Panc1 (cell line): ENCODE measurements at regions not wholly inside any gene's neighbourhood (a gene's known extent, or its start where the extent isn't known, plus 50 kb on each side); places are given as distances from the start of the nearest gene placed in this dataset.

Source experiments
- ATAC-seq: fragments of 200-7000 bp; cut with Tn5 transposase; 2 replicates; pipeline ENCODE4 v1.9.1; 2020; ENCODE audit warnings: mild to moderate bottlenecking, moderate library complexity
- BruUV-seq: library from RNA; stranded (reverse); fragments of 400-500 nt; replicated peaks from 2 replicates; lab custom pipeline; 2021; lab: Mats Ljungman, UMichigan
- CTCF ChIA-PET: fragments of 300-600 bp; sonication (Branson Sonifier 250); formaldehyde crosslinking; loops from one replicate; lab custom pipeline; 2022; ENCODE audit warnings: antibody characterized with exemption; lab: Charles Lee
- POLR2A ChIA-PET: fragments of 300-600 bp; sonication (Branson Sonifier 250); formaldehyde crosslinking; loops from one replicate; lab custom pipeline; 2022; ENCODE audit warnings: antibody characterized with exemption; lab: Charles Lee
- DNase-seq: peaks from one replicate; pipeline ENCODE4 v3.0.0-alpha.2; 2010; ENCODE audit warnings: low read depth, low spot score
- H3K27ac ChIP-seq: 2 replicates; pipeline ENCODE4 v1.5.1; 2011; ENCODE audit warnings: mild to moderate bottlenecking, low read length, inconsistent platforms
- H3K27me3 ChIP-seq: fragments of 200-500 bp; sonication (Bioruptor generic); 2 replicates; pipeline ENCODE4 v1.6.0; 2014; ENCODE audit warnings: low read length, inconsistent platforms; ENCODE audit not compliant: control insufficient read depth, insufficient read depth
- H3K36me3 ChIP-seq: fragments of 200-500 bp; sonication (Bioruptor generic); 2 replicates; pipeline ENCODE4 v1.5.1; 2014; ENCODE audit warnings: inconsistent platforms, mild to moderate bottlenecking, low read length, moderate library complexity; ENCODE audit not compliant: control insufficient read depth, insufficient read depth
- H3K4me1 ChIP-seq: 2 replicates; pipeline ENCODE4 v1.5.1; 2011; ENCODE audit warnings: inconsistent platforms, mild to moderate bottlenecking, low read length, moderate library complexity; ENCODE audit not compliant: control insufficient read depth, insufficient read depth
- H3K4me3 ChIP-seq, 2 experiments: 2 replicates each; pipeline ENCODE4 v1.5.1; 2011 to 2012; ENCODE audit warnings: low read depth in 2 of 2, low read length in 2 of 2, mild to moderate bottlenecking in 2 of 2, inconsistent platforms in 1 of 2, moderate library complexity in 1 of 2
- H3K9me3 ChIP-seq: fragments of 200-500 bp; sonication (Bioruptor generic); 2 replicates; pipeline ENCODE4 v1.5.1; 2014; ENCODE audit warnings: low read depth, mild to moderate bottlenecking, inconsistent platforms, low read length, moderate library complexity; ENCODE audit not compliant: control insufficient read depth, insufficient read depth
- CTCF ChIP-seq: fragments of 450-650 bp; IDR thresholded peaks from 2 replicates; pipeline ENCODE4 v1.5.1; 2017; ENCODE audit warnings: mild to moderate bottlenecking
- POLR2AphosphoS5 ChIP-seq: IDR thresholded peaks from 2 replicates; pipeline ENCODE4 v1.6.1; 2012; ENCODE audit warnings: mild to moderate bottlenecking, low read depth, low read length, moderate library complexity
- REST ChIP-seq, 2 experiments: IDR thresholded peaks; 2 replicates each; pipeline ENCODE4 v1.6.1; 2011 to 2012; ENCODE audit warnings: low read depth in 2 of 2, control low read depth in 1 of 2, low read length in 1 of 2, mild to moderate bottlenecking in 1 of 2, moderate library complexity in 1 of 2; ENCODE audit not compliant: insufficient read depth in 1 of 2
- SIN3A ChIP-seq: IDR thresholded peaks from 2 replicates; pipeline ENCODE4 v1.6.1; 2012; ENCODE audit warnings: low read depth, mild to moderate bottlenecking, low read length, moderate library complexity, borderline replicate concordance; ENCODE audit not compliant: insufficient read depth
- TCF7L2 ChIP-seq: IDR thresholded peaks from 2 replicates; pipeline ENCODE4 v1.6.1; 2011; ENCODE audit warnings: mild to moderate bottlenecking, low read depth, low read length, inconsistent platforms
- in situ Hi-C: cut with HindIII; loops from 2 replicates; pipeline ENCODE4 v1.10.0; 2016; ENCODE audit warnings: low sequenced_read_pairs, low pct_unique_long_range_greater_than_20kb
- intact Hi-C: fragments of 100-400 bp; cut with micrococcal nuclease; formaldehyde crosslinking; loops from one replicate; pipeline ENCODE4 v1.10.0; 2022; ENCODE audit not compliant: unreplicated experiment

GRCh38 chr11:119586181-119586580 lies 142.8 kb downstream of the NECTIN1 start:
- peaks cover 7% of the 10 kb centered on the region; the same call in 1 of the 2 replicates for H3K4me1 ChIP-seq
- BruUV-seq, result no TSS peak
- CTCF ChIA-PET, result interaction anchor here (0.7 kb wide), 1 partner anchor 17 kb away, joined by 6 read pairs; no protein-coding TSS in a partner anchor
- H3K4me3 ChIP-seq, result no peak overlapping the region
- H3K36me3 ChIP-seq, result no peaks in the 10 kb centered on the region
- intact Hi-C loops, result no loop called here
- in situ Hi-C loops, result no loop called here
- DNase-seq (no peak), ATAC-seq (no peak)
- no peak for TF ChIP-seq POLR2AphosphoS5
- no peak for TF ChIP-seq TCF7L2
- TF ChIP-seq REST (IDR thresholded peaks at IDR 0.05; ENCODE audit: insufficient read depth in 1 of 2, low read depth in 2 of 2, low read length in 1 of 2), result no peak
- no peak for TF ChIP-seq CTCF
- TF ChIP-seq SIN3A, result no peak
- H3K27ac ChIP-seq, result no peak overlapping the region
- H3K27me3 ChIP-seq, result peaks cover 18% of the 10 kb centered on the region
- POLR2A ChIA-PET, result interaction anchor here (0.7 kb wide), 1 partner anchor 798 kb away, joined by 3 read pairs; no protein-coding TSS in a partner anchor
- no peaks in the 10 kb centered on the region for H3K9me3 ChIP-seq

GRCh38 chr11:119585043-119585781 lies 143.8 kb downstream of the NECTIN1 start:
- no peak overlapping the region for H3K27ac ChIP-seq
- ChIA-PET POLR2A (interaction anchor here (0.6 kb wide), 1 partner anchor 414 kb away, joined by 5 read pairs; no protein-coding TSS in a partner anchor), CTCF (no interaction called here)
- H3K4me1 ChIP-seq, result peaks cover 7% of the 10 kb centered on the region; the same call in 1 of the 2 replicates
- peak overlapping the region; percentile 39 to 46 for H3K4me3 ChIP-seq
- intact Hi-C loops (no loop called here), in situ Hi-C loops (no loop called here)
- no peak for TF ChIP-seq TCF7L2
- no peak for TF ChIP-seq REST (IDR thresholded peaks at IDR 0.05; ENCODE audit: insufficient read depth in 1 of 2, low read depth in 2 of 2, low read length in 1 of 2)
- TF ChIP-seq SIN3A, result no peak
- TF ChIP-seq CTCF, result no peak
- no peak for TF ChIP-seq POLR2AphosphoS5
- peaks cover 20% of the 10 kb centered on the region for H3K27me3 ChIP-seq
- H3K9me3 ChIP-seq, result no peaks in the 10 kb centered on the region
- no peak for DNase-seq
- peak; percentile 46 for ATAC-seq
- BruUV-seq, result no TSS peak
- no peaks in the 10 kb centered on the region for H3K36me3 ChIP-seq
